HAP-1 (cell line): ENCODE measurements at regions not wholly inside any gene's neighbourhood (a gene's known extent, or its start where the extent isn't known, plus 50 kb on each side); places are given as distances from the start of the nearest gene placed in this dataset.

Experiments used
- DNase-seq, 2 experiments: peaks; one replicate each; pipeline ENCODE4 v3.0.0-alpha.2; 2016 to 2020; ENCODE audit warnings: low spot score in 2 of 2
- H3K27me3 ChIP-seq: fragments of 250-450 bp; sonication (Bioruptor Pico); 2 replicates; pipeline ENCODE4 v1.5.1; 2020; ENCODE audit warnings: low read depth, mild to moderate bottlenecking, moderate library complexity
- H3K36me3 ChIP-seq: fragments of 250-450 bp; sonication (Bioruptor Pico); replicated peaks from 2 replicates; pipeline ENCODE4 v1.5.1; 2020; ENCODE audit warnings: mild to moderate bottlenecking
- H3K4me1 ChIP-seq: fragments of 250-450 bp; sonication (Bioruptor Pico); 2 replicates; pipeline ENCODE4 v1.5.1; 2020; ENCODE audit warnings: mild to moderate bottlenecking
- H3K4me3 ChIP-seq: fragments of 250-450 bp; sonication (Bioruptor Pico); 2 replicates; pipeline ENCODE4 v1.5.1; 2020; ENCODE audit warnings: mild to moderate bottlenecking, moderate library complexity
- H3K9me3 ChIP-seq: fragments of 250-450 bp; sonication (Bioruptor Pico); 2 replicates; pipeline ENCODE4 v1.5.1; 2020; ENCODE audit warnings: mild to moderate bottlenecking, moderate library complexity
- in situ Hi-C: fragments of 300-500 bp; cut with MboI; formaldehyde crosslinking; loops from 3 replicates; pipeline ENCODE4 v1.14.3; 2020; ENCODE audit warnings: low sequenced_read_pairs, inconsistent platforms, mixed read lengths

DNA sequence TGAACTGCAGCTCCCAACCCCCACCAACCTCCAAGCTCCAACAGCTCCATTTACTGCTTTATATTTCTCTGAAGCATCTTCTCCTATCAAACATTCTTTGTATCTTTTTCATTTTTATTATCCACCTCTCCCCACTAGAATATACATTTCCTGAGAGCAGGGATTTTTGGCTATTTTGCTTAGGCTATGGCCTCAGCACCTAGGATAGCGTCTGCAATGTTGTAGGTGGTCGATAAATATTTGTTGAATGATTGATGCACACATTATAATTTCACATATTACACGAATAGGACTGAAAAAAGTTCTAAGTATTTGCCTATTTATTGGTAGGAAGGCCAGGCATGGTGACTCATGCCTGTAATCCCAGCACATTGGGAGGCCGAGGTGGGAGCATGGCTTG, 658.7 kb upstream of the DIPK2B start:
- H3K4me1 ChIP-seq = peaks cover 3% of the 10 kb centered on the region
- in situ Hi-C loops = no loop called here
- no peaks in the 10 kb centered on the region for H3K27me3 ChIP-seq
- DNase-seq = no peak
- H3K4me3 ChIP-seq = no peak overlapping the region
- H3K9me3 ChIP-seq = no peaks in the 10 kb centered on the region
- H3K36me3 ChIP-seq = no peaks in the 10 kb centered on the region

DNA sequence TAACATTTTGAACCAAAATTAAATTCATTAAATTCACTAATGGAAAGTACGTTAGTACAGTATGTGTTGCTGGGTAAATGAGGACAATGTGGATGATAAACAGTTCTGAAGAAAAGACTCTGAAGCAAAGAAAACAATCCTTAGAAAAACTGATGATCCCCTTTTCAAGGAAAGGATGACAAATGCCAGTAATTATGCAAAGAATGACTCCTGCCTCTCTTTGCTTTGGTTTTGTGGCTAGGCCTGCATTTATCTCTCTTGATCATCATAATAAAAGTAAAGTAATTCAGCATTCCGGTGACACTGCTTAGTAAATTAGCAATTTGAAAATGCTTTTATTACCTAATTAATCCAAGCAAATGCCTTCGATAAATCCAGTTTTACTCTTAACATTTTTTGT, 652.2 kb upstream of the DIPK2B start:
- H3K4me1 ChIP-seq = peaks cover 32% of the 10 kb centered on the region
- peaks cover 10% of the 10 kb centered on the region for H3K36me3 ChIP-seq
- no peaks in the 10 kb centered on the region for H3K27me3 ChIP-seq
- peak; percentile 27 to 90 for DNase-seq
- no peaks in the 10 kb centered on the region for H3K9me3 ChIP-seq
- no peak overlapping the region for H3K4me3 ChIP-seq
- in situ Hi-C loops = no loop called here

DNA sequence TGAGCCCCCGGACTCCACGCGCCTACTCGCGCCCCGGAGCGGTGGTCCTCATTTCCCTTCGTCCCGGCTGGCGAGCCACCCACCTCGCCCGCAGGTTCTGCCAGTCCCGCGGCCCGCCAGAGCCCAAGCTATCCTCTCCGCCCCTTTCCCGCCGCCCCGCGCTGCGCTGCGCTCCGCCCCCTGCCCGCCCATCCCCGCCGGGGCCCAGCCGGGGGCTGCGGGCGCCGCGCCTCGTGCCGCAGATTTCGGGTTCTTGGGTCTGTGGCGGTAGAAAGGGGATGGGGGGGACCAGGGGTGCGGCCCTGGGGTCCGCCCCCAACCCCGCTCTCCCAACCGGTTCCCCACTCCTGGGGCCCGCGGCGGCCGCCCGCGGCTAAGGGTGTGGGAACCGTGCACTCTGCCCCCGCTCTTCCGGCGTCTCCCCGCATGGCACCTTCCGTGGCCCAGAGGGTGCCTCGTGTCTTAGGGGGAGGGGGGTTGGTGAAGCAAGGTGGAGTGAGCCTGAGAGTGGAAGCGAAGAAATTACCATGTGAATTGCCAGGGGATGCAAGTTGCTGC, 650.8 kb upstream of the DIPK2B start:
- Histone ChIP-seq H3K36me3 (peaks cover 24% of the 10 kb centered on the region), H3K27me3 (no peaks in the 10 kb centered on the region), H3K4me1 (peaks cover 29% of the 10 kb centered on the region), H3K4me3 (peak overlapping the region; percentile 72), H3K9me3 (no peaks in the 10 kb centered on the region)
- DNase-seq = peak; percentile 88
- in situ Hi-C loops = no loop called here

DNA sequence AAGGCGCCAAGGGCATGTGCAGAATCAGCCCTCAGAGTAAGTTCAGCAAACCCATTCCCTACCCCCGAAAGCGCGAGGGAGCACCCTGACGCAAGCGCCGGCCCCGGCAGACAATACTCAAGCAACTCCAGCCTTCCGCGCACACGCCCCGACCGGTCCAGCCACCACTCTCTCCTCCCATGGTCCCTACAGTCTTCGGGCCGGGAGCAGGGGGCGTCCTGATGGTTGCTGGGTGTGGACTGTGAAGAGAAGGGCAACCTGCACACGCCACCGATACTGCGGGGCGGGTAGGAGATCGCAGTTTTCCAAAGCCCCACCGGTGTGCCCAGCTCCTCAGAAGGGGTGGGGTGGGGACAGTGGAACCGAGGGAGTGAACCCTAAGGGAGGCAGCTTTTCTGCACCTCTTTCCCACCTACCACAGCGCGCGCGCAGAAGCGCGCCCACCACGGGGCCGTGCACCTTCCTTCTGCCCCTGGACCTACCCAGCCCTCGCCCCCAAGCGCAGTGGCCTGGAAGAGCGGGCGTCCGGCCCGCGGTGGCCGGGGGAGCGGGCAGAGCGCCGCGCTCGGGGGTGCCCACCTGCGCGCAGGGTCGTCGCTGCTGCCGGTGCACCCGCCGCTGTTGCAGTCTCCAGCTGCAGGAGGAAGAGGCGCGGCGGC, 650.2 kb upstream of the DIPK2B start:
- H3K36me3 ChIP-seq = peaks cover 30% of the 10 kb centered on the region
- in situ Hi-C loops = no loop called here
- H3K4me1 ChIP-seq = peaks cover 28% of the 10 kb centered on the region
- no peaks in the 10 kb centered on the region for H3K27me3 ChIP-seq
- DNase-seq = peak; percentile 48 to 77
- no peaks in the 10 kb centered on the region for H3K9me3 ChIP-seq
- H3K4me3 ChIP-seq = peak overlapping the region; percentile 72

DNA sequence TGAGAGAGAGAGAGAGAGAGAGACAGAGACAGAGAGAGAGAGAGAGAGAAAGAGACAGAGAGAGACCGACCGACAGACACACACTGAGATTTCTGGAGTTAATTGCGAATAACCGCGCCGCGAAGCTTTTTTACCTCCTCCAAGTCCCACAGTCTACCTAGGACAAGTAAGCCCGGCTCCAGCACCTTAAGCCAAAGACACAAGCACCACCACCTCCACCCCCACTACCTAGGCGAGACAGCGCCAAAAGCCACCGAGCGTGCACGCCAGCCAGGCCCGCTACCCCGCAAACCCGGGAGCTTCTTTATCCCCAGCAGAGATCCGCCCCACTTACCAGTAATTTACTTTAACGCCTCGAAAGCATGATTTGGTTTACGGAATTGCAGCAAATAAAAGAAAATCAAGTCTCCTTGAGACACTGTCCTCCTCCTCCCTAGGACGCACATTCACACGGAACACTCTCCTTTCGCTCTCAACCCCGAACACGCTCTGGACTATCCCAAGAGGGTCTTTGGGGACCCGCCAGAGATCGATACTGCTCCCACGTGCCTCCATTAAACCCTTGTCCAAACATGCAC, 649.6 kb upstream of the DIPK2B start:
- Histone ChIP-seq H3K4me3 (peak overlapping the region; percentile 72), H3K36me3 (peaks cover 36% of the 10 kb centered on the region), H3K27me3 (no peaks in the 10 kb centered on the region), H3K9me3 (no peaks in the 10 kb centered on the region), H3K4me1 (peaks cover 28% of the 10 kb centered on the region)
- in situ Hi-C loops = no loop called here
- peak; percentile 41 to 67 for DNase-seq

DNA sequence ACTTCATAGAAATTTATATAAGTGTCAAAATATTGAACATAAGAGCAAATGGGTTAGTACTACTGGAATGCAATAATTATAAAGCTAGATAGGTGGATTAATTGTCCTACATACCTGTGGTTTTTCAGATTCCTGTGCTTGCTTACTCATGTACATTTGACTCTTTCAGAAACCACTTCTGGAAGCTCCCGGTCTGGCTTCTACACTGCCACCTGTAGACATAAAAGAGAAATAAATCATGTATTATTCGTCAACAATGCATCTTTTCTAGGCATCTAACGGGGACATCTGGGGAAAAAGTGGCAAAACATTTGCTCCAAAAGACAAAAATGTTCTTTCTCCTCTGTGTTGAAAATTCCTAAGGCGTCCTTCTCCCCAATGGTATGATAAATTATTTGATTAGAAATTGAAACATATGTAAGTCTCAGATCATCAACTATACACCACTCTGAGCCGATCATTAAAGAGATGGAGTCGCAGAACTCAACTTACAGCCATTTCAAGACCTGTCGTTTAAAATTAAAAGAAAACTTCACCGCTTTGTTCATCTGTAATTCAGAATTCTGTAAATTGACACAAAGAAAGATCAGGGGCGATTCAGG, 648.7 kb upstream of the DIPK2B start:
- Histone ChIP-seq H3K4me1 (peaks cover 28% of the 10 kb centered on the region), H3K4me3 (peak overlapping the region; percentile 72), H3K36me3 (peaks cover 46% of the 10 kb centered on the region), H3K27me3 (no peaks in the 10 kb centered on the region), H3K9me3 (no peaks in the 10 kb centered on the region)
- peak; percentile 56 to 85 for DNase-seq
- in situ Hi-C loops = loop anchor here (25.0 kb wide), 2 partner anchors 337 to 513 kb away; no protein-coding TSS in a partner anchor

DNA sequence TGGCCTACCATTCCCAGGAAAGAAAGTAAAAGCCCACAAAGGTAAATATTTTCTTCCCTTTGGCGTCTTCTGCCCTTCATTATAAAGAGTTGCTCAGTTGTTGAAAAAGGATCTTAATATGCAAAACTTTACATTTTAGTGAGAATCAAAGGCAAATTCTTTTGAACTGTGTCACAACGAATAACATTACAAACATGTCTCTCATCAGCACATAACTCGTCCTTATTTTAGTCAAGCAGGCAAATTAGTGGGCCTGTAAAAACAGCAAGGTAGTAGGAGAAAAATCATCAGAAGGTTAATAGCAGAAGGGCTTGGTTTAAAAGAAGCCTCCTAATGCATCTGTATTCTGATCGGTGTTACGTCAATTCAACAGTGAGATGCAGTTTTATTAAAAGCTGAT, 647.3 kb upstream of the DIPK2B start:
- Histone ChIP-seq H3K9me3 (no peaks in the 10 kb centered on the region), H3K27me3 (no peaks in the 10 kb centered on the region), H3K4me1 (peaks cover 14% of the 10 kb centered on the region), H3K36me3 (peaks cover 60% of the 10 kb centered on the region), H3K4me3 (no peak overlapping the region)
- in situ Hi-C loops = loop anchor here (25.0 kb wide), 2 partner anchors 336 to 514 kb away; no protein-coding TSS in a partner anchor
- DNase-seq = no peak

DNA sequence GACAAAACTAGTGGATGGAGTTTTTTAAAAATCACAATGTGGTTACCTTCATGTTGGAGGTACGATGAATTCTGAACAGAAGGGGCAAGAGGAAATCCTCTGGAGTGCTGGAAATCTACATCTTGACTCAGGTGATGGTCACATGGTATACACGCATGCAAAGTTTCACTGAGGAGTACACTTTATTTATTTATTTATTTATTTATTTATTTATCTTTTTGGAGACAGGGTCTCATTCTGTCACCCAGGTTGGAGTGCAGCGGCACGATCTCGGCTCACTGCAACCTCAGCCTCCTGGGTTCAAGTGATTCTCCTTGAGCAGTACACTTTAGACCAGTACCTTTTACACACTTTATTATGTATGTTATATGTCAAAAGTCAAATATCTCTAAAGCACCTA, 645.7 kb upstream of the DIPK2B start:
- Histone ChIP-seq H3K4me3 (no peak overlapping the region), H3K4me1 (peaks cover 4% of the 10 kb centered on the region), H3K36me3 (peaks cover 73% of the 10 kb centered on the region), H3K9me3 (no peaks in the 10 kb centered on the region), H3K27me3 (no peaks in the 10 kb centered on the region)
- in situ Hi-C loops = loop anchor here (25.0 kb wide), 2 partner anchors 334 to 516 kb away; no protein-coding TSS in a partner anchor
- DNase-seq = no peak

DNA sequence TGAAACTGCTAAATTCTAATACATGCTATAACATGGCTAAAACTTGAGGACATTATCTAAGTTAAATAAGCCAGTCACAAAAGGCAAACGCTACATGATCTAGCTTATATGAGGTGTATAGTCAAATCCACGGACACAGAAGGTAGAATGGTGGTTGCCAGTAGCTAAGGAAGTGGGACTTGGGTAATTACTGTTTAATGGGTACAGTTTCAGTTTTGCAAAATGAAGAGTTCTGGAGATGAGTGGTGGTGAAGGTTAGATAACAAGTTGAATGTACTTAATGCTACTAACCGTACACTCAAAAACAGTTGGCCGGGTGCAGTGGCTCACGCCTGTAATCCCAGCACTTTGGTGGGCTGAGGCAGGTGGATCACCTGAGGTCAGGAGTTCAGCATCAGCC, 644.5 kb upstream of the DIPK2B start:
- no peaks in the 10 kb centered on the region for H3K27me3 ChIP-seq
- H3K36me3 ChIP-seq = peaks cover 82% of the 10 kb centered on the region
- H3K4me3 ChIP-seq = no peak overlapping the region
- H3K4me1 ChIP-seq = peaks cover 4% of the 10 kb centered on the region
- H3K9me3 ChIP-seq = no peaks in the 10 kb centered on the region
- in situ Hi-C loops = loop anchor here (25.0 kb wide), 2 partner anchors 333 to 517 kb away; no protein-coding TSS in a partner anchor
- DNase-seq = no peak

DNA sequence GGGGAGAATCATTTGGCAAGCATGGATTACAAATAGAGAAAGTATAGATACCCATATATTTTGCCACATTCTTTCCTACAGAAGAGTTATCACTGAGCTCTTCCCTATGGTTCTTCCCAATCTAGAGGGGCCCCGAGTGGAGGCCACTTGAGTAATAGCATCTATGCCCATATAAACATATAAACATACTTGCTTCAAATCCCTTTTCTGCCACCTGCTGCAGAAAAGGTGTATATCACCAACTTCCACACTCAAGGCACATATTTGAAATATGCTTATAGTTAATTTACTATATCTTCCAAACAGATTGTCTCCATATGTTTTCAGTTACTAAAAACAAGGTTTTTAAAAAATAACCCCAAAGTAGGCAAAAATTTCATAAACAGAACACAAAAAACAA, 642.8 kb upstream of the DIPK2B start:
- Histone ChIP-seq H3K4me1 (no peaks in the 10 kb centered on the region; the same call in 1 of the 2 replicates), H3K4me3 (no peak overlapping the region), H3K36me3 (peaks cover 91% of the 10 kb centered on the region), H3K27me3 (no peaks in the 10 kb centered on the region), H3K9me3 (no peaks in the 10 kb centered on the region)
- in situ Hi-C loops = loop anchor here (25.0 kb wide), 2 partner anchors 331 to 519 kb away; no protein-coding TSS in a partner anchor
- no peak for DNase-seq

DNA sequence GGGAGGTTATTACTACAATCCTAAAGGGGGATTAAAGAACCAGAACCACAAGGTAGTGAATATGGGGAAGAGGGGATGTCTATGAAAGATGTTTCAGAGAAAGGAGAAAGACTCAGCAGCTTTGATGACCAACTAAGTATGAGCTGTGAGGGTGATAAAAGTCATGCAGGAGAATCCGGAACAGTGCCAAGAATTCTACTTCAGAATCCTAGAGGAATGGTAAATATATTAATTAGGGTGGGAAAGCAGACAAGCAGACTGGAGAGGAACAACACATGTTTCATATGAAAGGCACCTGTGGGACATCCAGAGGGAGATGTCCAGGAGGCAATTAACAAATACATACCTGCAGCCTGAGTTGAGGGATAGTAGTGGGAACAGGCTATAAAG, 642.2 kb upstream of the DIPK2B start:
- Histone ChIP-seq H3K9me3 (no peaks in the 10 kb centered on the region), H3K4me1 (no peaks in the 10 kb centered on the region; the same call in 1 of the 2 replicates), H3K4me3 (no peak overlapping the region), H3K27me3 (no peaks in the 10 kb centered on the region), H3K36me3 (peaks cover 86% of the 10 kb centered on the region)
- in situ Hi-C loops = loop anchor here (25.0 kb wide), 2 partner anchors 331 to 519 kb away; no protein-coding TSS in a partner anchor
- DNase-seq = no peak

DNA sequence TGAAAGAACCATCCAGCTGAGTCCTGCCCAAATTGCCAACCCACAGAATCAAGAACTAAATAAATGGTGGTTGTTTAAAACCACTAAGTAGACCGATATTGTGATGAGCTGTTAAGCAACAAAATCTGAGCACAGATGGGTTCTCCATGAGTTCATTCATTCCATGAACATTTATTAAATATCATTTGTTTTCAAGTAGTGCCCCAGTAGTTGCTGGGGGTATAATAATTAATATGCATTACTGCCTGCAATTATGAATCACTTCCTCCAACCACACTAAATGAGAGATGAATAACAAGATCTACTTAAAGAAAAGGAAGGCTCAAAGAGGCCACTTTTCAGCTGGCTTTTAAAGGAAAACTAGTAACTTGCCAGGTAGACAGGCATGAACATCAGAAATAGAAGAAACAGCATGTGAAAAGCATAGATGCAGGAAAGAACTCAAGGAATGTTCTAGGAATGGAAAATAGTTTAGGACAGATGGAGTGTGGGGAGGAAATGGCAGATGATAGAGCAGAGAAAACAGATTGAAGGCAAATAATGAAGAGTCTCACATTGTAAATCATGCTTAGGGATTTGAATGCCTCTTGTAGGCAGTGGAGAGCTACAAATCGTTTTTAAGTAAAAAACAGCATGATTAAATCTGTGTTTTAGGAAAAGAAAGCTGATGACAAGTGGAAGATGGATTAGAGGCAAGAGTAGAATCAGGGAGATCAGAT, 641.7 kb upstream of the DIPK2B start:
- no peak for DNase-seq
- in situ Hi-C loops = loop anchor here (25.0 kb wide), 2 partner anchors 330 to 520 kb away; no protein-coding TSS in a partner anchor
- H3K36me3 ChIP-seq = peaks cover 85% of the 10 kb centered on the region
- H3K27me3 ChIP-seq = no peaks in the 10 kb centered on the region
- no peaks in the 10 kb centered on the region for H3K9me3 ChIP-seq
- H3K4me1 ChIP-seq = no peaks in the 10 kb centered on the region; the same call in 1 of the 2 replicates
- H3K4me3 ChIP-seq = no peak overlapping the region

DNA sequence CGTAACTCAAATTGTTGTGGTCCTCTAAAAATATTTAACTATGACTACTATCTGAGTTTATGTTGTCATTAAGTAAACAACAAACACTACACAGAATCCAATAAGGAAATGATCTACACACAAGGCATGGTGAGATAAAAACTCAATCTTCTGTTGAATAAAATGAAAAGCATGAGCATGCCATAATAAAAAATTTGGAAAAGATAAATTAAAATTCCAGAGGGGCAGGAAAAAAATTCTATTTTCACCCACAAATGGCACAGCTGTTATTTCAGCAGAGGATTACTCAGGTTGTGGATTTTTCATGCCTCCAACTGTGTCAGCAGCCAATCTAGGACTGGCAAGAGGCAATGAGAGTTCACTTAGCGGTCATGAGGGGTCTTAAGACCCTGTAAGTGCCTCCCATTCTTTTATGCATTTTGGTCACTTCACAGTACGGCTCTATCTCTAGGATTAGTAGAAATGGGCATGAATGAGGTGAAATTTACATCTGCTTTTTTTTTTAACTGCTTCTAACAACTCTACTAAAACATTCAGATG, 639.8 kb upstream of the DIPK2B start:
- Histone ChIP-seq H3K9me3 (no peaks in the 10 kb centered on the region), H3K27me3 (no peaks in the 10 kb centered on the region), H3K4me1 (no peaks in the 10 kb centered on the region; the same call in 1 of the 2 replicates), H3K4me3 (no peak overlapping the region), H3K36me3 (peaks cover 68% of the 10 kb centered on the region)
- in situ Hi-C loops = loop anchor here (25.0 kb wide), 2 partner anchors 328 to 522 kb away; no protein-coding TSS in a partner anchor
- no peak for DNase-seq
